HepG2 (cell line): ENCODE measurements at regions not wholly inside any gene's neighbourhood (a gene's known extent, or its start where the extent isn't known, plus 50 kb on each side); places are given as distances from the start of the nearest gene placed in this dataset.

Source experiments
- ATAC-seq: fragments of 200-7000 bp; cut with Tn5 transposase; 3 replicates; pipeline ENCODE4 v1.9.1; 2020; ENCODE audit warnings: mild to moderate bottlenecking, moderate library complexity
- BruUV-seq: library from RNA; stranded (reverse); fragments of 400-500 nt; replicated peaks from 2 replicates; lab custom pipeline; 2021; lab: Mats Ljungman, UMichigan
- CTCF ChIA-PET: fragments of 300-600 bp; formaldehyde crosslinking; extraction: SDS; loops from one replicate; lab custom pipeline; 2021; ENCODE audit warnings: low total read pairs, inconsistent platforms, low intra/inter-chr PET ratio; lab: Yijun Ruan, JAX
- POLR2A ChIA-PET: fragments of 350-600 bp; sonication (Branson Sonifier 250); formaldehyde crosslinking; loops from one replicate; lab custom pipeline; 2020; ENCODE audit warnings: antibody characterized with exemption, inconsistent platforms; lab: Yijun Ruan, JAX
- DNase-seq: peaks from one replicate; pipeline ENCODE4 v3.0.0-alpha.2; 2015; ENCODE audit warnings: low spot score
- FAIRE-seq: peaks from 3 replicates; lab custom pipeline; 2011; peaks lifted over from hg19 to GRCh38; lab: Jason Lieb, UNC
- H2AFZ ChIP-seq: one replicate; pipeline ENCODE4 v1.6.1; 2011; ENCODE audit warnings: low read length, inconsistent platforms
- H3K27ac ChIP-seq: fragments of 300-600 bp; 3 replicates; pipeline ENCODE4 v1.8.0; 2011; ENCODE audit warnings: mixed run types, mild to moderate bottlenecking, mixed read lengths, low read length, inconsistent platforms; ENCODE audit not compliant: insufficient read depth; ENCODE audit errors: extremely low read length
- H3K27me3 ChIP-seq, 2 experiments: fragments of 200-600 bp in 1 of 2; 2 replicates in 1 of 2; 3 replicates in 1 of 2; pipeline versions ENCODE4 v1.6.0 to v1.8.0; 2011; ENCODE audit warnings: low read length in 2 of 2, mild to moderate bottlenecking in 2 of 2, moderate library complexity in 2 of 2, inconsistent platforms in 1 of 2; ENCODE audit not compliant: insufficient read depth in 2 of 2, control insufficient read depth in 1 of 2
- H3K36me3 ChIP-seq, 2 experiments: fragments of 200-600 bp in 1 of 2; replicated peaks in 1 of 2; 2 replicates in 1 of 2; 3 replicates in 1 of 2; pipeline versions ENCODE4 v1.5.1 to v1.8.0; 2011; ENCODE audit warnings: low read length in 2 of 2, inconsistent platforms in 1 of 2; ENCODE audit not compliant: insufficient read depth in 2 of 2, control insufficient read depth in 1 of 2
- H3K4me1 ChIP-seq: 2 replicates; pipeline ENCODE4 v1.5.1; 2012; ENCODE audit warnings: low read length, inconsistent platforms; ENCODE audit not compliant: insufficient read depth
- H3K4me2 ChIP-seq: 2 replicates; pipeline ENCODE4 v1.6.0; 2011; ENCODE audit warnings: low read depth, low read length, inconsistent platforms
- H3K4me3 ChIP-seq, 3 experiments: fragments of 200-600 bp in 1 of 3; sonication (generic), shearing (Covaris generic) in 1 of 3; replicated peaks in 1 of 3; 2 replicates each; pipeline ENCODE4 v1.5.1; 2011 to 2016; ENCODE audit warnings: low read length in 3 of 3, inconsistent platforms in 2 of 3, low read depth in 2 of 3, mild to moderate bottlenecking in 2 of 3, control low read depth in 1 of 3, mixed read lengths in 1 of 3; ENCODE audit not compliant: insufficient read depth in 1 of 3
- H3K79me2 ChIP-seq: one replicate; pipeline ENCODE4 v1.6.1; 2011; ENCODE audit warnings: low read length, inconsistent platforms; ENCODE audit not compliant: insufficient read depth
- H3K9ac ChIP-seq: 2 replicates; pipeline ENCODE4 v1.6.0; 2011; ENCODE audit warnings: mild to moderate bottlenecking, low read depth, low read length, inconsistent platforms; ENCODE audit not compliant: insufficient read depth
- H3K9me3 ChIP-seq: 2 replicates; pipeline ENCODE4 v1.5.1; 2012; ENCODE audit warnings: mild to moderate bottlenecking, low read length
- H4K20me1 ChIP-seq: 2 replicates; pipeline ENCODE4 v1.6.0; 2011; ENCODE audit warnings: inconsistent platforms, mild to moderate bottlenecking, low read length, moderate library complexity; ENCODE audit not compliant: insufficient read depth
- SSRP1 ChIP-seq: IDR thresholded peaks from 2 replicates; pipeline ENCODE4 v1.6.1; 2016; ENCODE audit warnings: control low read depth
- ZKSCAN5 ChIP-seq: sonication (generic); formaldehyde crosslinking; IDR thresholded peaks from 2 replicates; pipeline ENCODE4 v1.5.1; 2020; ENCODE audit warnings: mild to moderate bottlenecking, missing genetic modification reagents
- ZNF121 ChIP-seq: sonication (generic); formaldehyde crosslinking; IDR thresholded peaks from 2 replicates; pipeline ENCODE4 v1.5.0; 2020; ENCODE audit warnings: mild to moderate bottlenecking, missing genetic modification reagents
- ZNF318 ChIP-seq: sonication (generic); formaldehyde crosslinking; IDR thresholded peaks from 2 replicates; pipeline ENCODE4 v1.4.0; 2020; ENCODE audit warnings: mild to moderate bottlenecking, missing genetic modification reagents
- ZNF382 ChIP-seq: sonication (generic); formaldehyde crosslinking; IDR thresholded peaks from 2 replicates; pipeline ENCODE4 v1.5.0; 2020; ENCODE audit warnings: missing genetic modification reagents, mild to moderate bottlenecking, borderline replicate concordance
- WGBS: methylation state at CpG from one replicate; pipeline ENCODE4 v1.1.6; 2017; ENCODE audit warnings: low lambda C conversion rate; 5-methylcytosine and 5-hydroxymethylcytosine counted together
- in situ Hi-C: cut with HindIII; loops from 2 replicates; pipeline ENCODE4 v1.10.0; 2017; ENCODE audit warnings: low pct_unique_long_range_greater_than_20kb; ENCODE audit not compliant: extremely low pct_ligation_motif_present
- intact Hi-C: fragments of 100-400 bp; cut with micrococcal nuclease; formaldehyde crosslinking; loops from one replicate; pipeline ENCODE4 v1.10.0; 2022; ENCODE audit not compliant: unreplicated experiment
- TF ChIP-seq, protein P1 (sequence below): IDR thresholded peaks from 2 replicates; pipeline ENCODE4 v1.6.1; 2012; ENCODE audit warnings: low read depth, low read length, improper control_type of control experiment

GRCh38 chr5:114649878-114650277 lies 288.0 kb downstream of the KCNN2 start:
- Histone ChIP-seq H3K27me3 (no peaks in the 10 kb centered on the region; a peak in 1 of 5 replicates), H4K20me1 (no peaks in the 10 kb centered on the region), H2AFZ (no peak overlapping the region), H3K79me2 (no peaks in the 10 kb centered on the region), H3K4me3 (no peak overlapping the region), H3K4me1 (no peaks in the 10 kb centered on the region), H3K36me3 (no peaks in the 10 kb centered on the region), H3K9ac (no peak overlapping the region), H3K4me2 (no peak overlapping the region), H3K27ac (no peak overlapping the region), H3K9me3 (peaks cover 12% of the 10 kb centered on the region)
- ChIA-PET POLR2A (no interaction called here), CTCF (no interaction called here)
- no peak for DNase-seq
- 0% methylated on average over 1 of the region's 1 CpG for WGBS
- no peak for TF ChIP-seq ZNF121
- intact Hi-C loops (loop anchor here (5.0 kb wide), 1 partner anchor 433 kb away; no protein-coding TSS in a partner anchor), in situ Hi-C loops (no loop called here)
- no TSS peak for BruUV-seq
- ATAC-seq: no peak
- FAIRE-seq: no peak

GRCh38 chr5:114648940-114649339 lies 287.1 kb downstream of the KCNN2 start:
- no peaks in the 10 kb centered on the region; a peak in 1 of 5 replicates for H3K27me3 ChIP-seq
- H3K4me3 ChIP-seq: no peak overlapping the region
- 0% methylated on average over 2 of the region's 2 CpGs for WGBS
- no peak for FAIRE-seq
- intact Hi-C loops (loop anchor here (5.0 kb wide), 1 partner anchor 432 kb away; no protein-coding TSS in a partner anchor), in situ Hi-C loops (no loop called here)
- H3K9ac ChIP-seq: no peak overlapping the region
- ChIA-PET CTCF (no interaction called here), POLR2A (no interaction called here)
- H3K4me1 ChIP-seq: no peaks in the 10 kb centered on the region
- no TSS peak for BruUV-seq
- H3K36me3 ChIP-seq: no peaks in the 10 kb centered on the region
- peaks cover 16% of the 10 kb centered on the region for H3K9me3 ChIP-seq
- H3K79me2 ChIP-seq: no peaks in the 10 kb centered on the region
- H3K27ac ChIP-seq: no peak overlapping the region
- ATAC-seq: no peak
- no peaks in the 10 kb centered on the region for H4K20me1 ChIP-seq
- H3K4me2 ChIP-seq: no peak overlapping the region
- DNase-seq: no peak
- H2AFZ ChIP-seq: no peak overlapping the region
- no peak for TF ChIP-seq ZNF318 (CRISPR knock-in tag)
- TF ChIP-seq ZNF382 (CRISPR knock-in tag): no peak
- TF ChIP-seq SSRP1 (CRISPR knock-in tag): no peak
- TF ChIP-seq, protein P1, sequence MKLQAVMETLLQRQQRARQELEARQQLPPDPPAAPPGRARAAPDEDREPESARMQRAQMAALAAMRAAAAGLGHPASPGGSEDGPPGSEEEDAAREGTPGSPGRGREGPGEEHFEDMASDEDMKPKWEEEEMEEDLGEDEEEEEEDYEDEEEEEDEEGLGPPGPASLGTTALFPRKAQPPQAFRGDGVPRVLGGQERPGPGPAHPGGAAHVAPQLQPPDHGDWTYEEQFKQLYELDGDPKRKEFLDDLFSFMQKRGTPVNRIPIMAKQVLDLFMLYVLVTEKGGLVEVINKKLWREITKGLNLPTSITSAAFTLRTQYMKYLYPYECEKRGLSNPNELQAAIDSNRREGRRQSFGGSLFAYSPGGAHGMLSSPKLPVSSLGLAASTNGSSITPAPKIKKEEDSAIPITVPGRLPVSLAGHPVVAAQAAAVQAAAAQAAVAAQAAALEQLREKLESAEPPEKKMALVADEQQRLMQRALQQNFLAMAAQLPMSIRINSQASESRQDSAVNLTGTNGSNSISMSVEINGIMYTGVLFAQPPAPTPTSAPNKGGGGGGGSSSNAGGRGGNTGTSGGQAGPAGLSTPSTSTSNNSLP: no peak
- no peak for TF ChIP-seq ZKSCAN5 (CRISPR knock-in tag)
